Colonic mucosa (tissue), 4 donors: ENCODE measurements at regions not wholly inside any gene's neighbourhood (a gene's known extent, or its start where the extent isn't known, plus 50 kb on each side); places are given as distances from the start of the nearest gene placed in this dataset.

Experiments
- DNase-seq: peaks from one replicate; pipeline ENCODE4 v3.0.0-alpha.2; 2020
- H3K27ac ChIP-seq: fragments of 200-600 bp; one replicate; pipeline ENCODE4 v1.8.0; 2021
- H3K27me3 ChIP-seq: fragments of 200-600 bp; one replicate; pipeline ENCODE4 v1.8.0; 2021
- H3K36me3 ChIP-seq: fragments of 200-600 bp; one replicate; pipeline ENCODE4 v1.8.0; 2021
- H3K4me1 ChIP-seq: fragments of 200-600 bp; one replicate; pipeline ENCODE4 v1.8.0; 2021; ENCODE audit warnings: mild to moderate bottlenecking
- H3K4me3 ChIP-seq: fragments of 200-600 bp; one replicate; pipeline ENCODE4 v1.8.0; 2021
- H3K9ac ChIP-seq, 2 donors: one replicate each; pipeline ENCODE4 v1.7.0; 2013; ENCODE audit warnings: control low read depth in 2 of 2, low read depth in 2 of 2, low read length in 2 of 2
- H3K9me3 ChIP-seq: fragments of 200-600 bp; one replicate; pipeline ENCODE4 v1.8.0; 2021
- CTCF ChIP-seq: fragments of 200-600 bp; IDR thresholded peaks from one replicate; pipeline ENCODE4 v1.8.0; 2022; ENCODE audit warnings: antibody characterized with exemption, mild to moderate bottlenecking
- intact Hi-C: fragments of 100-400 bp; cut with DNase I; formaldehyde crosslinking; loops from one replicate; pipeline ENCODE4 v1.14.1; 2022
- donor health status: healthy.
- donor health status: DM: no; HTN: no; CAD: no.
- donor health status: DM: no; HTN: no; CAD: no.

DNA sequence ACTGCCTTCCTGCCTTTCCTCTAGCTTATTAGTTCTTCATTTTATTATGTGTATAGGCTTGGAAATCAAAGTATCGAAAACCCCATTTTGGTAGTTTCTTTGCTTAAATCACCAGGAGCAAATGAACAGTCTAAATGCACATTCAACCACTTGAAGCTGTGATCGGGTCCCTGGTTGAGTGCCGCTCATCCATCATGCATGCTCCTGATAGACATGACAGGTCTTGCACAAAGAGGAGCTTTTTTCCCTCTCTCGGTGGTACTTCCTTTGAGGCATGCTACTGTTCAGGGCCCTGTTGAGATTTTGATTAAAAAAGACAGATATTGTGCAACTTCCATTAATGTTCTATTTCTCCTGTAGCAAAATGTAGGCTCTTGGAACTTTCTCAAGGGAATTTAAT is 185.8 kb downstream of the OLFM4 start:
- H3K27ac ChIP-seq = no peak overlapping the region
- no peak overlapping the region for H3K9ac ChIP-seq
- H3K27me3 ChIP-seq = no peaks in the 10 kb centered on the region
- H3K9me3 ChIP-seq = no peaks in the 10 kb centered on the region
- H3K36me3 ChIP-seq = no peaks in the 10 kb centered on the region
- no peaks in the 10 kb centered on the region for H3K4me1 ChIP-seq
- no peak for DNase-seq
- H3K4me3 ChIP-seq = no peak overlapping the region
- no peak for TF ChIP-seq CTCF
- intact Hi-C loops = no loop called here

DNA sequence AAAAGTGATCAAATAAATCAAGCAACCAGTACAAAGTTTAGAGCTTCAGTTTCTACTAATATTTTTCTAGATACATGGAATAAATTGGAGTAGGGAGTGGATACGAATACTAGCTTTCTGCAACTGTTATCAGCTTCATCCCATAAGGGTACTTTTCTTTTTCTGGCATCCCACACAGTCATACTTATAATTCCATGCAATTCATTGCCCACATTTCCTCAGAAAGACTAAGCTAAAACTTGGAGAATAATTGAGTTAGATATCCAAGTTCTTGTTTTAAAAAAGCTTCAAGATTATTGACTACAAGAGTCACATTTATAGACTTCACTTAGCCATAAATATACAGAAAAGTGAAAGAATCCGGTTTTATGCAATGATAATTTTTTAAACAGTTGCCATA is 186.9 kb downstream of the OLFM4 start:
- H3K27me3 ChIP-seq = no peaks in the 10 kb centered on the region
- no peak overlapping the region for H3K9ac ChIP-seq
- no peaks in the 10 kb centered on the region for H3K4me1 ChIP-seq
- TF ChIP-seq CTCF = no peak
- H3K9me3 ChIP-seq = no peaks in the 10 kb centered on the region
- H3K36me3 ChIP-seq = no peaks in the 10 kb centered on the region
- DNase-seq = no peak
- H3K27ac ChIP-seq = no peak overlapping the region
- intact Hi-C loops = no loop called here
- no peak overlapping the region for H3K4me3 ChIP-seq

DNA sequence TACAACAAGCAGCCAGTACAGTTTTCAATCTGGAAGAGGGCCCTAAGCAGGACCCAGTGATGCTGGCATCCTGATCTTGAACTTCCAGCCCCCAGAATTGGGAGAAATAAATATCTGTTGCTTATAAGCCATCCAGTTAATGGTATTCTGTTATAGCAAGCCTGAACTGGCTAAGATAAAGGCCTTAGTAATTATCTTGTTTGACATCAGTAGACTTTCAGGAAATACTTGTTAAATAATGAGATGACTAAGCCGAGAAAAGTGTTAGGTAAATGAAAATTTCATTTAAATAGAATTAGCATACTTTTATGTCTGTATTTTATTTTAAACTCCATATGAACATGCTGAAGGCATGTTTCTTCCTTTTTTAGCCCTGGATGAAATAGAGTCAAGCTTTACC is 188.2 kb downstream of the OLFM4 start:
- Histone ChIP-seq H3K4me3 (no peak overlapping the region), H3K36me3 (no peaks in the 10 kb centered on the region), H3K4me1 (no peaks in the 10 kb centered on the region), H3K9ac (no peak overlapping the region), H3K9me3 (no peaks in the 10 kb centered on the region), H3K27ac (no peak overlapping the region), H3K27me3 (no peaks in the 10 kb centered on the region)
- DNase-seq = no peak
- TF ChIP-seq CTCF = no peak
- intact Hi-C loops = no loop called here

- TF ChIP-seq CTCF = no peak
- Histone ChIP-seq H3K27ac (no peak overlapping the region), H3K4me1 (no peaks in the 10 kb centered on the region), H3K36me3 (no peaks in the 10 kb centered on the region), H3K9me3 (no peaks in the 10 kb centered on the region), H3K9ac (no peak overlapping the region), H3K4me3 (no peak overlapping the region), H3K27me3 (no peaks in the 10 kb centered on the region)
- intact Hi-C loops = no loop called here
- no peak for DNase-seq
Measured at GRCh38 chr13:53217194-53217593, 188.6 kb downstream of the OLFM4 start.

DNA sequence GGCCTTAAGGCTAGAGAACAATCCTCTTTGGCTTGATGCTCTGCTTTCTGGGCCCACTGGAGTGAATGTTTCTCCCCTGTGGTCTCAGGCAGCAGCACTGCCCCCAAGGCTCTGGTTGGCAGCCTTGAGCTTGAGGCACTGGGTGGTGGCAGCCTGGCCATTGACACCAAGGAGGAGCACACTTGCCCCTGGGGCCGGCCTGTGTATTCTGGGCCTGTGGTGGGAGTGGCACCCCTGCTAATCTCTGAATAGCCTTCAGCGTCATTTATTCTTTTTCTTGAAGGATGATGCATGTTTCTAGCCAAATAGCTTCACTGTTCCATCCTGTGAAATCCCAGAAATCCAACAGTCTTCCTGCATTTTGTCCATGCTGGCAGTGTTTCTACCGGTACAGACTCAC is 191.4 kb downstream of the OLFM4 start:
- Histone ChIP-seq H3K4me1 (no peaks in the 10 kb centered on the region), H3K27ac (no peak overlapping the region), H3K27me3 (no peaks in the 10 kb centered on the region), H3K9me3 (no peaks in the 10 kb centered on the region), H3K9ac (no peak overlapping the region), H3K4me3 (no peak overlapping the region), H3K36me3 (no peaks in the 10 kb centered on the region)
- intact Hi-C loops = no loop called here
- no peak for DNase-seq
- TF ChIP-seq CTCF = no peak

- no peaks in the 10 kb centered on the region for H3K36me3 ChIP-seq
- TF ChIP-seq CTCF = no peak
- H3K27ac ChIP-seq = no peak overlapping the region
- no peak overlapping the region for H3K9ac ChIP-seq
- H3K4me3 ChIP-seq = no peak overlapping the region
- no peak for DNase-seq
- intact Hi-C loops = no loop called here
- H3K4me1 ChIP-seq = no peaks in the 10 kb centered on the region
- H3K27me3 ChIP-seq = no peaks in the 10 kb centered on the region
- H3K9me3 ChIP-seq = no peaks in the 10 kb centered on the region
Measured at GRCh38 chr13:53237696-53238095, 209.1 kb downstream of the OLFM4 start.
